Epithelial cell of proximal tubule (primary cell): ENCODE measurements at regions not wholly inside any gene's neighbourhood (a gene's known extent, or its start where the extent isn't known, plus 50 kb on each side); places are given as distances from the start of the nearest gene placed in this dataset.

Source experiments
- DNase-seq: peaks from one replicate; pipeline ENCODE4 v3.0.0-alpha.2; 2011; ENCODE audit warnings: low read depth
- H3K4me3 ChIP-seq: 2 replicates; pipeline ENCODE4 v1.5.1; 2011; ENCODE audit warnings: low read depth, mild to moderate bottlenecking, low read length
- TF ChIP-seq, protein P1 (sequence below): conservative IDR thresholded peaks from 2 replicates; pipeline ENCODE4 v1.5.1; 2012; ENCODE audit warnings: low read depth, mild to moderate bottlenecking, low read length

DNA sequence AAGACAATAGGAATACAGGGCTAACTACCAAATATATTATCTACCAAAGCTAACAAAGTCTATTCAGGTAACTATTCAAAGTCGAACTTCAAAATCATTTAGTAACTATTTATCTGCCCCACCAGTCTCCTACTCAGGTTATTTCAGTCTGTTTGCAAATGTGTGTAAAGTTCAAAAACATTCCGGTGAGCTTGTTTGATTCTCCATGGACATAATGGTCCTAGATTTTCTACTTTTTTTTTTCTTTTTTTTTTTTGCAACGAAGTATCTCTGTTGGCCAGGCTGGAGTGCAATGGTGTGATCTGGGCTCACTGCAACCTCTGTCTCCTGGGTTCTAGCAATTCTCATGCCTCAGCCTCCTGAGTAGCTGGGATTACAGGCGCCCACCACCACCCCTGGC lies 236.0 kb upstream of the FOXQ1 start:
- TF ChIP-seq, protein P1, sequence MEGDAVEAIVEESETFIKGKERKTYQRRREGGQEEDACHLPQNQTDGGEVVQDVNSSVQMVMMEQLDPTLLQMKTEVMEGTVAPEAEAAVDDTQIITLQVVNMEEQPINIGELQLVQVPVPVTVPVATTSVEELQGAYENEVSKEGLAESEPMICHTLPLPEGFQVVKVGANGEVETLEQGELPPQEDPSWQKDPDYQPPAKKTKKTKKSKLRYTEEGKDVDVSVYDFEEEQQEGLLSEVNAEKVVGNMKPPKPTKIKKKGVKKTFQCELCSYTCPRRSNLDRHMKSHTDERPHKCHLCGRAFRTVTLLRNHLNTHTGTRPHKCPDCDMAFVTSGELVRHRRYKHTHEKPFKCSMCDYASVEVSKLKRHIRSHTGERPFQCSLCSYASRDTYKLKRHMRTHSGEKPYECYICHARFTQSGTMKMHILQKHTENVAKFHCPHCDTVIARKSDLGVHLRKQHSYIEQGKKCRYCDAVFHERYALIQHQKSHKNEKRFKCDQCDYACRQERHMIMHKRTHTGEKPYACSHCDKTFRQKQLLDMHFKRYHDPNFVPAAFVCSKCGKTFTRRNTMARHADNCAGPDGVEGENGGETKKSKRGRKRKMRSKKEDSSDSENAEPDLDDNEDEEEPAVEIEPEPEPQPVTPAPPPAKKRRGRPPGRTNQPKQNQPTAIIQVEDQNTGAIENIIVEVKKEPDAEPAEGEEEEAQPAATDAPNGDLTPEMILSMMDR, result no peak
- no peak for DNase-seq
- no peak overlapping the region for H3K4me3 ChIP-seq

DNA sequence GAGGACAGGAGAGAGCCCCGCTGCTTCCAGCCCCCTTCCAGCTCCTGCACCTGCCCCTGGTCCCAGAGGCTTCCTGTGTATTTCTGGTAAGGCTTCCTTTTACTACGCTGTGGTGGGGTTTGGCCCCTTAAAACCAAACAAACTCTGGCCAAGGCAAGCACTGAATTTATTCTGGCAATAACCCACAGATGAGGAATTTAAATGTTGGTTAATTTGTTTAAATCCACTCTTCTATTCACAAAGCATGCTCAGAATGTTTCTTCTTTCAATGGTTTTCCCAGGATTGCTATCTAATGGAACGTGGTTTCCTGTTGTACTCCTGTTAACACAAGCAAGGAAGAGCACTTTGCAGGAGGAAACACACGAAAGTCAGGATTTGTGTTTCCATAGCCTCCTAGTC lies 236.5 kb upstream of the FOXQ1 start:
- TF ChIP-seq, protein P1, result no peak
- no peak for DNase-seq

DNA sequence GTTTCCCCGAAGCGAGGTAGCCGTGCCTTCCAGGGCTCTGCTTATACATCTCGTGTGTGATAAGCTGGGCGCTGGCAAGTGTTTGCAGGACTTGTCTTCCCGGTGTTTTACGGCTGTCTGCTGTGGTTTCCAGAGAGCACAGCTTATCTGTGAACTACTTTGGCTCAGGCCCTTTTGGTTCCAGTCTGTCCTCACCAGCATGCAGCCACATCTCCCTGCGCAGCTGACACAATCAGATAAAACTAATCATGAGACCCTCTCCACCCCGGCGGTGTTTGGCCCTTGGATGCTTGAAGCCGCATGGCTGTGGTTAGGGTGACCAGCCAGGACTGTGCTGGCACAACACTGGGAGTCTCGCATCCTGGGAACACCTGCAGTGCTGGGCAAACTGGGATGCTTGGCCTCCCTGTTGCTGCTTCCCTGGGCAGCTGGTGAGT lies 241.8 kb upstream of the FOXQ1 start:
- DNase-seq, result no peak
- TF ChIP-seq, protein P1, result no peak
- H3K4me3 ChIP-seq, result no peak overlapping the region

More for the DNA sequence above, 236.5 kb upstream of the FOXQ1 start:
- H3K4me3 ChIP-seq, result no peak overlapping the region

DNA sequence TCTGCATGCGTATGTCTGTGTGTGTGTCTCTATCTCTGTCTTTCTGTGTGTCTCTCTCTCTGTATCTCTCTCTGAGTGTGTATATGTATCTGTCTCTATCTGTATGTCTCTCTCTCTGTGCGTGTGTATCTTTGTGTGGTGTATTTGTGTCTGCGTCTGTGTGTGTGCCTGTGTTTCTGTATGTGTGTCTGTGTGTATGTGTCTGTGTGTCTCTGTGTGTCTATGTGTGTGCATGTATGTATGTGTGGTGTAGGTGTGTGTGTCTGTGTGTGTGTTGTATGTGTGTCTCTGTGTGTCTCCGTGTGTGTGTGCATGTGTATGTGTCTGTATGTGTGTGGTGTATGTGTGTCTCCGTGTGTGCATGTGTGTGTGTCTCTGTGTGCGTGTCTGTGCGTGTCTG lies 243.0 kb upstream of the FOXQ1 start:
- H3K4me3 ChIP-seq, result no peak overlapping the region

DNA sequence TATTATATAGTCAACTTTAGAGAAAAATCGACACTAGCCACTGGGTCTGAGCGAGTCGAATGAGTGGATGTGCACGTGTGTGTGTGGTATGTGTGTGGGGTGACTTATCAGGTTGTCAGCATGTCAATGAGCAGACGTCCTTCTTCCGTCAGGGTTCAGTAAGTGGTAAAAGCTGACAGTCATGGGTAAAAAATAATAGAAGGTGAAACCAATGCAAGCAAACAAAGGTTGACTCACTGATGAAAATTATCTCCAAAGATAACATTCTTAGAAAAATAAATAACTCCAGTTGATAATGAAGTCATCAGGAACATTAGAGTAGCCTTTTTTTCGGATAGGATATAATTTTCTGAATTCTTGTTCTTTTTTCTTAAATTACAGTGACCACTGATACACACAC lies 243.8 kb upstream of the FOXQ1 start:
- TF ChIP-seq, protein P1, result no peak
- H3K4me3 ChIP-seq, result no peak overlapping the region
- DNase-seq, result no peak

More for the DNA sequence above, 243.0 kb upstream of the FOXQ1 start:
- no peak for DNase-seq
- TF ChIP-seq, protein P1, result no peak

DNA sequence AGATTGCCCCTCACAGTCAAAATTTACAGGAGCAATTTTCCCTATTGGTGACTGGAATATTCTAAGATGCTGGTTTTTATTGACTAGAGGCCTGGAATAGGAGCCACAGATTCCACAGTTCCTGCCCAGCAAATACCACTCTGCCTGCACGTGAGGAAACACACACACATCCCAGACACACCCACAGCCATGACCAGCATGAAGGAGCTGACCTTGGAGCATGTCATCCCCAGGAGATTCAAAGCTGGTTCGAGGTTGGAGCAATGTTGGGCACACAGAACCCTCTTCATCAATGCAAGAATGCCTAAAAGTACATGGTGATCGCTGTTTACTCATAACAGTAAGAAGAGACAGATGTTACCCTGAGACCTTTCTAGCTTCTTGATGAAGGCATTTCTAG lies 244.6 kb upstream of the FOXQ1 start:
- no peak for DNase-seq
- H3K4me3 ChIP-seq, result no peak overlapping the region
- TF ChIP-seq, protein P1, result no peak

DNA sequence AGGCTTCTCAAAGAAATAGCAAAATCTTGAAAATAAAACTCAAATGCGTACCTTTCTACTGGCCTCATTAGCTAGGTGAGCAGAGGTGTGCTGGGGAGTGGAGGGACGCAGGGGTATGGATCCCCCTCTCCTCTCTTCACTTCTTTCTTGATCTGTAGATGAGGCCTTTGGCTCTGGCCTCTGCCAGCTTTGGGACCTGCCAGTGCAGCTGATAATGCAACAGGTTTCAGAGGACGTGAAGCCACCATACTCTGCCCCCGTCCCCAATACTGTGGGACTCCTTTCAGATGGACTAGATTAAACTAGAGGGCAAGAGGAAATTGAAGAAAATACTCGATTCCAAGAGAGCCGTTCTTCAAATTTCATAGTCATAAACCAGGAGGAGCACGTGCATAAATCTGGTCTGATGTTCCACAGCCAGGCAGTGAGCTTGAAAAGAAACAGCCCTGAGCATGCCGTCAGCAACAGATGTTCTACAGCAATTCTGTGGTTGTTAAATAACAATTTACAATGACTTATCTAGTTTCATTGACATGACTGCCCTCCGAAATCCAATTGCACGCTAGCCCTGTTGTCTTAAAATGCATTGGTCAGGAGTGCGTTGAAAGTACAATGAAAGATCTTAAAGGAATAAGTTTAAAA lies 245.3 kb upstream of the FOXQ1 start:
- H3K4me3 ChIP-seq, result no peak overlapping the region
- TF ChIP-seq, protein P1, result no peak
- DNase-seq, result no peak
